CD4-positive, alpha-beta memory T cell (primary cell): ENCODE measurements at regions not wholly inside any gene's neighbourhood (a gene's known extent, or its start where the extent isn't known, plus 50 kb on each side); places are given as distances from the start of the nearest gene placed in this dataset.

Source experiments
- CTCF ChIA-PET: fragments of 350-600 bp; sonication (Branson Sonifier 250); formaldehyde crosslinking; loops from one replicate; lab custom pipeline; 2021; ENCODE audit warnings: inconsistent platforms; ENCODE audit not compliant: partially characterized antibody; lab: Charles Lee
- POLR2A ChIA-PET: fragments of 350-600 bp; sonication (Branson Sonifier 250); formaldehyde crosslinking; loops from one replicate; lab custom pipeline; 2021; ENCODE audit not compliant: partially characterized antibody; lab: Charles Lee
- DNase-seq, 5 donors: peaks; one replicate each; pipeline versions ENCODE4 v3.0.0 to v3.0.0-alpha.2; 2020 to 2022; ENCODE audit warnings: mixed read lengths in 1 of 5
- H3K27ac ChIP-seq: one replicate; pipeline ENCODE4 v1.7.0; 2013; ENCODE audit warnings: low read depth, low read length
- H3K27me3 ChIP-seq: 2 replicates; pipeline ENCODE4 v1.7.0; 2013; ENCODE audit warnings: mild to moderate bottlenecking, low read length, moderate library complexity; ENCODE audit not compliant: insufficient read depth
- H3K36me3 ChIP-seq: 2 replicates; pipeline ENCODE4 v1.7.0; 2013; ENCODE audit warnings: mild to moderate bottlenecking, low read length, moderate library complexity; ENCODE audit not compliant: insufficient read depth
- H3K4me1 ChIP-seq: 2 replicates; pipeline ENCODE4 v1.7.0; 2013; ENCODE audit warnings: mild to moderate bottlenecking, low read length, moderate library complexity; ENCODE audit not compliant: insufficient read depth
- H3K4me3 ChIP-seq, 2 donors: one replicate each; pipeline ENCODE4 v1.7.0; 2013; ENCODE audit warnings: low read length in 2 of 2, mild to moderate bottlenecking in 1 of 2
- H3K9me3 ChIP-seq, 2 donors: one replicate each; pipeline ENCODE4 v1.7.0; 2013; ENCODE audit warnings: low read length in 2 of 2, control low read depth in 1 of 2; ENCODE audit not compliant: control insufficient read depth in 1 of 2
- H3K27ac Mint-ChIP-seq, 7 donors: one replicate each; pipeline ENCODE4 v1.8.0; 2020 to 2021; ENCODE audit warnings: mixed read lengths in 7 of 7, mild to moderate bottlenecking in 6 of 7, inconsistent platforms in 3 of 7, moderate library complexity in 3 of 7
- H3K27me3 Mint-ChIP-seq, 2 donors: one replicate each; pipeline ENCODE4 v1.8.0; 2020 to 2021; ENCODE audit warnings: mixed read lengths in 2 of 2
- H3K36me3 Mint-ChIP-seq, 2 donors: one replicate each; pipeline ENCODE4 v1.8.0; 2020 to 2021; ENCODE audit warnings: mixed read lengths in 2 of 2, inconsistent platforms in 1 of 2, mild to moderate bottlenecking in 1 of 2
- H3K4me1 Mint-ChIP-seq, 4 donors: one replicate each; pipeline ENCODE4 v1.8.0; 2020 to 2021; ENCODE audit warnings: mixed read lengths in 4 of 4, mild to moderate bottlenecking in 1 of 4
- H3K4me3 Mint-ChIP-seq, 8 donors: one replicate each; pipeline ENCODE4 v1.8.0; 2020 to 2021; ENCODE audit warnings: mixed read lengths in 8 of 8, mild to moderate bottlenecking in 7 of 8, moderate library complexity in 6 of 8, inconsistent platforms in 3 of 8
- H3K9me3 Mint-ChIP-seq, 8 donors: one replicate each; pipeline ENCODE4 v1.8.0; 2020 to 2021; ENCODE audit warnings: mixed read lengths in 8 of 8, mild to moderate bottlenecking in 5 of 8, inconsistent platforms in 3 of 8, moderate library complexity in 1 of 8
- intact Hi-C: fragments of 100-400 bp; cut with micrococcal nuclease; formaldehyde crosslinking; loops from one replicate; pipeline ENCODE4 v1.15.1; 2023

- Mint-ChIP-seq H3K27ac (no peak overlapping the region), H3K36me3 (no peaks in the 10 kb centered on the region), H3K27me3 (peaks cover 6 to 15% of the 10 kb centered on the region in 2 donors), H3K4me3 (no peak overlapping the region), H3K9me3 (peaks cover 0 to 9% (median 3%) of the 10 kb centered on the region in 8 donors), H3K4me1 (peaks cover 0 to 2% (median 0%) of the 10 kb centered on the region in 4 donors)
- no peak for DNase-seq
- H3K27me3 ChIP-seq = no peaks in the 10 kb centered on the region
- no peaks in the 10 kb centered on the region for H3K36me3 ChIP-seq
- H3K4me3 ChIP-seq = no peak overlapping the region
- ChIA-PET POLR2A (no interaction called here), CTCF (no interaction called here)
- no peaks in the 10 kb centered on the region for H3K9me3 ChIP-seq
- intact Hi-C loops = no loop called here
- H3K27ac ChIP-seq = no peak overlapping the region
- H3K4me1 ChIP-seq = no peaks in the 10 kb centered on the region
Observed at GRCh38 chr3:197354568-197355001, 56.2 kb upstream of the DLG1 start.

- Histone ChIP-seq H3K4me3 (no peak overlapping the region), H3K9me3 (no peaks in the 10 kb centered on the region), H3K36me3 (no peaks in the 10 kb centered on the region), H3K27ac (no peak overlapping the region), H3K27me3 (no peaks in the 10 kb centered on the region), H3K4me1 (no peaks in the 10 kb centered on the region)
- no peak for DNase-seq
- Mint-ChIP-seq H3K4me1 (peaks cover 0 to 2% (median 0%) of the 10 kb centered on the region in 4 donors), H3K4me3 (no peak overlapping the region), H3K27ac (no peak overlapping the region), H3K27me3 (peaks cover 6 to 15% of the 10 kb centered on the region in 2 donors), H3K36me3 (no peaks in the 10 kb centered on the region), H3K9me3 (peaks cover 0 to 5% (median 0%) of the 10 kb centered on the region in 8 donors)
- ChIA-PET CTCF (no interaction called here), POLR2A (no interaction called here)
- intact Hi-C loops = no loop called here
Observed at GRCh38 chr3:197353867-197354567, 55.6 kb upstream of the DLG1 start.

- Histone ChIP-seq H3K36me3 (no peaks in the 10 kb centered on the region), H3K27me3 (no peaks in the 10 kb centered on the region), H3K27ac (no peak overlapping the region), H3K4me3 (no peak overlapping the region), H3K9me3 (no peaks in the 10 kb centered on the region), H3K4me1 (no peaks in the 10 kb centered on the region)
- Mint-ChIP-seq H3K36me3 (no peaks in the 10 kb centered on the region), H3K4me1 (peaks cover 0 to 2% (median 0%) of the 10 kb centered on the region in 4 donors), H3K27ac (no peak overlapping the region), H3K4me3 (no peak overlapping the region), H3K9me3 (no peaks in the 10 kb centered on the region), H3K27me3 (peaks cover 5 to 11% of the 10 kb centered on the region in 2 donors)
- POLR2A ChIA-PET = no interaction called here
- no peak for DNase-seq
- CTCF ChIA-PET = no interaction called here
- intact Hi-C loops = no loop called here
Observed at GRCh38 chr3:197353001-197353866, 54.8 kb upstream of the DLG1 start.

- Mint-ChIP-seq H3K4me3 (no peak overlapping the region), H3K27me3 (peaks cover 5 to 11% of the 10 kb centered on the region in 2 donors), H3K9me3 (no peaks in the 10 kb centered on the region), H3K4me1 (peaks cover 0 to 2% (median 0%) of the 10 kb centered on the region in 4 donors), H3K27ac (no peak overlapping the region), H3K36me3 (no peaks in the 10 kb centered on the region)
- intact Hi-C loops = no loop called here
- H3K4me3 ChIP-seq = no peak overlapping the region
- H3K36me3 ChIP-seq = no peaks in the 10 kb centered on the region
- POLR2A ChIA-PET = no interaction called here
- no peak overlapping the region for H3K27ac ChIP-seq
- no peaks in the 10 kb centered on the region for H3K4me1 ChIP-seq
- no peaks in the 10 kb centered on the region for H3K9me3 ChIP-seq
- DNase-seq = no peak
- H3K27me3 ChIP-seq = no peaks in the 10 kb centered on the region
- CTCF ChIA-PET = no interaction called here
Observed at GRCh38 chr3:197352382-197352781, 54.0 kb upstream of the DLG1 start.

- Mint-ChIP-seq H3K4me3 (no peak overlapping the region), H3K36me3 (no peaks in the 10 kb centered on the region), H3K27me3 (peaks cover 4 to 6% of the 10 kb centered on the region in 2 donors), H3K4me1 (peaks cover 0 to 2% (median 0%) of the 10 kb centered on the region in 4 donors), H3K9me3 (no peaks in the 10 kb centered on the region), H3K27ac (no peak overlapping the region)
- ChIA-PET CTCF (no interaction called here), POLR2A (no interaction called here)
- no peak for DNase-seq
- Histone ChIP-seq H3K4me1 (no peaks in the 10 kb centered on the region), H3K9me3 (no peaks in the 10 kb centered on the region), H3K36me3 (no peaks in the 10 kb centered on the region), H3K27ac (no peak overlapping the region), H3K4me3 (no peak overlapping the region), H3K27me3 (no peaks in the 10 kb centered on the region)
- intact Hi-C loops = no loop called here
Observed at GRCh38 chr3:197350446-197350845, 52.0 kb upstream of the DLG1 start.

GRCh38 chr3:197349368-197349767 is 51.0 kb upstream of the DLG1 start:
- intact Hi-C loops = no loop called here

More at GRCh38 chr3:197349368-197349767, 51.0 kb upstream of the DLG1 start:
- Mint-ChIP-seq H3K27ac (no peak overlapping the region), H3K36me3 (no peaks in the 10 kb centered on the region), H3K27me3 (peaks cover 2 to 5% of the 10 kb centered on the region in 2 donors), H3K9me3 (no peaks in the 10 kb centered on the region), H3K4me1 (peaks cover 0 to 1% (median 0%) of the 10 kb centered on the region in 4 donors), H3K4me3 (no peak overlapping the region)
- ChIA-PET POLR2A (no interaction called here), CTCF (no interaction called here)
- H3K4me1 ChIP-seq = no peaks in the 10 kb centered on the region
- H3K27me3 ChIP-seq = no peaks in the 10 kb centered on the region
- H3K36me3 ChIP-seq = no peaks in the 10 kb centered on the region
- DNase-seq = no peak
- H3K27ac ChIP-seq = no peak overlapping the region
- H3K9me3 ChIP-seq = no peaks in the 10 kb centered on the region
- H3K4me3 ChIP-seq = no peak overlapping the region
